H9 (cell line): ENCODE measurements at regions not wholly inside any gene's neighbourhood (a gene's known extent, or its start where the extent isn't known, plus 50 kb on each side); places are given as distances from the start of the nearest gene placed in this dataset.
A peak's percentile ranks its signal among the peaks of the same experiment; 100 is the strongest.

Experiments
- DNase-seq: peaks from one replicate; pipeline ENCODE4 v3.0.0-alpha.2; 2017
- H2AFZ ChIP-seq: one replicate; pipeline ENCODE4 v1.6.1; 2013; ENCODE audit warnings: mild to moderate bottlenecking, low read length, control low read depth, moderate library complexity
- H2AK5ac ChIP-seq: 2 replicates; pipeline ENCODE4 v1.6.1; 2013; ENCODE audit warnings: low read length, control low read depth, mixed read lengths; ENCODE audit not compliant: insufficient read length
- H2BK120ac ChIP-seq: one replicate; pipeline ENCODE4 v1.6.1; 2013; ENCODE audit warnings: low read depth, mild to moderate bottlenecking, low read length, control low read depth, inconsistent platforms; ENCODE audit not compliant: poor library complexity, severe bottlenecking
- H2BK12ac ChIP-seq: 2 replicates; pipeline ENCODE4 v1.6.1; 2013; ENCODE audit warnings: low read length, control low read depth, mixed read lengths, low read depth; ENCODE audit not compliant: insufficient read length
- H2BK15ac ChIP-seq: 2 replicates; pipeline ENCODE4 v1.6.1; 2013; ENCODE audit warnings: low read depth, low read length, control low read depth
- H2BK20ac ChIP-seq: one replicate; pipeline ENCODE4 v1.6.1; 2013; ENCODE audit warnings: low read depth, mild to moderate bottlenecking, low read length, control low read depth, inconsistent platforms; ENCODE audit not compliant: poor library complexity, severe bottlenecking
- H2BK5ac ChIP-seq: 2 replicates; pipeline ENCODE4 v1.6.1; 2013; ENCODE audit warnings: low read length, control low read depth, mixed read lengths; ENCODE audit not compliant: insufficient read length
- H3K14ac ChIP-seq: 2 replicates; pipeline ENCODE4 v1.6.1; 2013; ENCODE audit warnings: low read length, control low read depth; ENCODE audit not compliant: insufficient read depth
- H3K18ac ChIP-seq: 2 replicates; pipeline ENCODE4 v1.6.1; 2013; ENCODE audit warnings: low read depth, mild to moderate bottlenecking, mixed read lengths, low read length, control low read depth; ENCODE audit not compliant: insufficient read length
- H3K23ac ChIP-seq: 2 replicates; pipeline ENCODE4 v1.6.1; 2013; ENCODE audit warnings: low read length, control low read depth, mixed read lengths, low read depth; ENCODE audit not compliant: insufficient read length
- H3K23me2 ChIP-seq: 2 replicates; pipeline ENCODE4 v1.6.1; 2013; ENCODE audit warnings: low read depth, mild to moderate bottlenecking, mixed read lengths, low read length, control low read depth; ENCODE audit not compliant: insufficient read length, poor library complexity, severe bottlenecking
- H3K27ac ChIP-seq: 2 replicates; pipeline ENCODE4 v1.5.1; 2013; ENCODE audit warnings: low read length, control low read depth, mixed read lengths, low read depth; ENCODE audit not compliant: insufficient read length
- H3K27me3 ChIP-seq: 2 replicates; pipeline ENCODE4 v1.6.1; 2013; ENCODE audit warnings: low read length, control low read depth, inconsistent platforms; ENCODE audit not compliant: insufficient read depth
- H3K4ac ChIP-seq: 2 replicates; pipeline ENCODE4 v1.6.1; 2013; ENCODE audit warnings: low read depth, mild to moderate bottlenecking, control low read depth, inconsistent platforms, low read length, moderate library complexity
- H3K4me1 ChIP-seq: 2 replicates; pipeline ENCODE4 v1.6.1; 2013; ENCODE audit warnings: low read length, control low read depth, inconsistent platforms; ENCODE audit not compliant: insufficient read depth
- H3K4me2 ChIP-seq: 2 replicates; pipeline ENCODE4 v1.6.1; 2013; ENCODE audit warnings: low read length, control low read depth, mixed read lengths; ENCODE audit not compliant: insufficient read length, insufficient read depth
- H3K56ac ChIP-seq: 2 replicates; pipeline ENCODE4 v1.6.1; 2013; ENCODE audit warnings: low read depth, mild to moderate bottlenecking, mixed read lengths, low read length, control low read depth; ENCODE audit not compliant: insufficient read length
- H3K79me1 ChIP-seq: 2 replicates; pipeline ENCODE4 v1.6.1; 2013; ENCODE audit warnings: low read depth, mild to moderate bottlenecking, moderate library complexity, low read length, control low read depth, inconsistent platforms; ENCODE audit not compliant: insufficient read depth, poor library complexity, severe bottlenecking
- H3K79me2 ChIP-seq: 2 replicates; pipeline ENCODE4 v1.6.1; 2013; ENCODE audit warnings: low read length, control low read depth, inconsistent platforms; ENCODE audit not compliant: insufficient read depth
- H3K9ac ChIP-seq: 2 replicates; pipeline ENCODE4 v1.6.1; 2013; ENCODE audit warnings: low read length, control low read depth, mixed read lengths; ENCODE audit not compliant: insufficient read length; ENCODE audit errors: extremely low read depth
- H3K9me3 ChIP-seq: one replicate; pipeline ENCODE4 v1.6.1; 2013; ENCODE audit warnings: low read depth, low read length, inconsistent platforms; ENCODE audit not compliant: control insufficient read depth
- H3T11ph ChIP-seq: one replicate; pipeline ENCODE4 v1.6.1; 2013; ENCODE audit warnings: mild to moderate bottlenecking, low read length, control low read depth, inconsistent platforms
- H4K20me1 ChIP-seq: one replicate; pipeline ENCODE4 v1.6.1; 2013; ENCODE audit not compliant: control insufficient read depth, insufficient read length, insufficient read depth
- H4K5ac ChIP-seq: 2 replicates; pipeline ENCODE4 v1.6.1; 2013; ENCODE audit warnings: low read depth, mild to moderate bottlenecking, mixed read lengths, low read length, control low read depth; ENCODE audit not compliant: insufficient read length
- H4K8ac ChIP-seq: replicated peaks from 2 replicates; pipeline ENCODE4 v1.6.1; 2013; ENCODE audit warnings: low read length, control low read depth, mixed read lengths, low read depth; ENCODE audit not compliant: insufficient read length
- H4K91ac ChIP-seq: 2 replicates; pipeline ENCODE4 v1.6.1; 2013; ENCODE audit warnings: low read depth, mild to moderate bottlenecking, moderate library complexity, mixed read lengths, low read length, control low read depth; ENCODE audit not compliant: insufficient read length
- H3K27ac Mint-ChIP-seq, 3 experiments: 2 replicates in 2 of 3; 3 replicates in 1 of 3; pipeline ENCODE4 v1.8.0; 2020 to 2021; ENCODE audit warnings: mixed read lengths in 3 of 3, mild to moderate bottlenecking in 1 of 3, moderate library complexity in 1 of 3
- H3K27me3 Mint-ChIP-seq: 2 replicates; pipeline ENCODE4 v1.8.0; 2021; ENCODE audit warnings: low read depth, mild to moderate bottlenecking, moderate library complexity, mixed read lengths
- H3K36me3 Mint-ChIP-seq, 3 experiments: 2 replicates in 2 of 3; 3 replicates in 1 of 3; pipeline ENCODE4 v1.8.0; 2020 to 2021; ENCODE audit warnings: low read depth in 3 of 3, mixed read lengths in 3 of 3; ENCODE audit not compliant: insufficient read depth in 1 of 3
- H3K4me1 Mint-ChIP-seq, 2 experiments: 2 replicates each; pipeline ENCODE4 v1.8.0; 2020; ENCODE audit warnings: mixed read lengths in 2 of 2
- H3K4me3 Mint-ChIP-seq, 2 experiments: 2 replicates in 1 of 2; 3 replicates in 1 of 2; pipeline ENCODE4 v1.8.0; 2020 to 2021; ENCODE audit warnings: mild to moderate bottlenecking in 2 of 2, mixed read lengths in 2 of 2, moderate library complexity in 1 of 2
- H3K9me3 Mint-ChIP-seq, 2 experiments: 2 replicates in 1 of 2; 3 replicates in 1 of 2; pipeline ENCODE4 v1.8.0; 2020; ENCODE audit warnings: mild to moderate bottlenecking in 2 of 2, mixed read lengths in 2 of 2, moderate library complexity in 1 of 2
- CTCF ChIP-seq: fragments of 200-600 bp; sonication (generic); conservative IDR thresholded peaks from 3 replicates; pipeline ENCODE4 v1.8.0; 2021; ENCODE audit warnings: antibody characterized with exemption, mild to moderate bottlenecking
- WGBS: extraction: QIAGEN DNeasy Blood & Tissue Kit; methylation state at CpG from one replicate; pipeline ENCODE4 v1.1.7; 2013; ENCODE audit warnings: missing lambda C conversion rate, low lambda C conversion rate, mixed read lengths; ENCODE audit not compliant: insufficient read length; ENCODE audit errors: extremely low coverage; 5-methylcytosine and 5-hydroxymethylcytosine counted together

GRCh38 chr12:111188436-111188835, 180.5 kb downstream of the PHETA1 start:
- Histone ChIP-seq H2BK5ac (no peak overlapping the region), H4K8ac (no peak overlapping the region), H3K4me2 (no peak overlapping the region), H2BK12ac (no peak overlapping the region), H3K14ac (no peak overlapping the region; the same call in 1 of the 2 replicates), H3K23me2 (no peaks in the 10 kb centered on the region), H4K91ac (no peak overlapping the region), H2AK5ac (no peak overlapping the region), H3K79me2 (no peaks in the 10 kb centered on the region), H3K27ac (no peak overlapping the region), H3K23ac (no peak overlapping the region), H2BK15ac (no peak overlapping the region), H3K4me1 (no peaks in the 10 kb centered on the region), H2BK120ac (no peak overlapping the region), H3K9me3 (no peaks in the 10 kb centered on the region), H4K20me1 (no peaks in the 10 kb centered on the region), H3K4ac (no peak overlapping the region), H2AFZ (no peak overlapping the region), H2BK20ac (no peak overlapping the region), H3K79me1 (no peaks in the 10 kb centered on the region), H3K56ac (no peak overlapping the region), H3T11ph (no peak overlapping the region), H3K18ac (no peak overlapping the region), H4K5ac (no peak overlapping the region), H3K27me3 (no peaks in the 10 kb centered on the region), H3K9ac (no peak overlapping the region)
- Mint-ChIP-seq H3K9me3 (no peaks in the 10 kb centered on the region; a peak in 1 of 5 replicates), H3K4me3 (no peak overlapping the region), H3K27me3 (no peaks in the 10 kb centered on the region; the same call in 1 of the 2 replicates), H3K27ac (peak overlapping the region in 1 of 3 experiments; percentile 41; a peak in 1 of 7 replicates), H3K4me1 (peaks cover 15 to 24% of the 10 kb centered on the region in 2 experiments), H3K36me3 (no peaks in the 10 kb centered on the region; a peak in 2 of 7 replicates)
- no peak for DNase-seq
- no CpG with 5 or more reads among the region's 8 CpGs for WGBS
- TF ChIP-seq CTCF, result no peak
